ENCODE measurements at regions not wholly inside any gene's neighbourhood (a gene's known extent, or its start where the extent isn't known, plus 50 kb on each side); places are given as distances from the start of the nearest gene placed in this dataset.
"Not testable (repeated sequence)": the region's sequence is repeated elsewhere in the genome, so short reads cannot be mapped to it uniquely, and the experiment has no call there.

GRCh38 chr13:87878706-87879105 is 207.5 kb downstream of the SLITRK5 start:
- no peak for DNase-seq

- no peak for DNase-seq
Observed at GRCh38 chr13:87884884-87885283, 213.7 kb downstream of the SLITRK5 start.

GRCh38 chr13:87887459-87888123 is 216.4 kb downstream of the SLITRK5 start:
- no peak for DNase-seq

- DNase-seq = no peak
Observed at GRCh38 chr13:87889254-87889653, 218.1 kb downstream of the SLITRK5 start.

- DNase-seq = no peak
Observed at GRCh38 chr13:87893186-87893585, 222.0 kb downstream of the SLITRK5 start.

GRCh38 chr13:87894059-87894458 is 222.9 kb downstream of the SLITRK5 start:
- DNase-seq = no peak

- no peak for DNase-seq
Observed at GRCh38 chr13:87903553-87903952, 232.4 kb downstream of the SLITRK5 start.

- no peak for DNase-seq
Observed at GRCh38 chr13:87906411-87906810, 235.2 kb downstream of the SLITRK5 start.

- no peak for DNase-seq
Observed at GRCh38 chr13:87907202-87907601, 236.0 kb downstream of the SLITRK5 start.

- DNase-seq = no peak
Observed at GRCh38 chr13:87919956-87920355, 248.8 kb downstream of the SLITRK5 start.

- DNase-seq = no peak
Observed at GRCh38 chr13:87923753-87924152, 252.6 kb downstream of the SLITRK5 start.

- DNase-seq = no peak
Observed at GRCh38 chr13:87925006-87925405, 253.8 kb downstream of the SLITRK5 start.

- no peak for DNase-seq
Observed at GRCh38 chr13:87940776-87941175, 269.6 kb downstream of the SLITRK5 start.

- no peak for DNase-seq
Observed at GRCh38 chr13:87941226-87941625, 270.1 kb downstream of the SLITRK5 start.

- DNase-seq = no peak
Observed at GRCh38 chr13:87942205-87942604, 271.0 kb downstream of the SLITRK5 start.

- DNase-seq = no peak
Observed at GRCh38 chr13:87944038-87944437, 272.9 kb downstream of the SLITRK5 start.

- DNase-seq = no peak
Observed at GRCh38 chr13:87952377-87952776, 281.2 kb downstream of the SLITRK5 start.

- DNase-seq = no peak
Observed at GRCh38 chr13:87953381-87953780, 282.2 kb downstream of the SLITRK5 start.

- no peak for DNase-seq
Observed at GRCh38 chr13:87954091-87954490, 282.9 kb downstream of the SLITRK5 start.

GRCh38 chr13:87961546-87961945 is 290.4 kb downstream of the SLITRK5 start:
- no peak for DNase-seq

GRCh38 chr13:87972568-87972967 is 301.4 kb downstream of the SLITRK5 start:
- no peak for DNase-seq

GRCh38 chr13:87975035-87975434 is 303.9 kb downstream of the SLITRK5 start:
- DNase-seq = no peak

GRCh38 chr13:87976650-87977049 is 305.5 kb downstream of the SLITRK5 start:
- DNase-seq = not testable (repeated sequence)

GRCh38 chr13:87981416-87981815 is 310.2 kb downstream of the SLITRK5 start:
- no peak for DNase-seq

GRCh38 chr13:87982400-87982799 is 311.2 kb downstream of the SLITRK5 start:
- no peak for DNase-seq

Measured in activated T-cell treated with anti-CD3 and anti-CD28 coated beads for 4 hours (primary cell).